ENCODE measurements at regions not wholly inside any gene's neighbourhood (a gene's known extent, or its start where the extent isn't known, plus 50 kb on each side); places are given as distances from the start of the nearest gene placed in this dataset.

DNA sequence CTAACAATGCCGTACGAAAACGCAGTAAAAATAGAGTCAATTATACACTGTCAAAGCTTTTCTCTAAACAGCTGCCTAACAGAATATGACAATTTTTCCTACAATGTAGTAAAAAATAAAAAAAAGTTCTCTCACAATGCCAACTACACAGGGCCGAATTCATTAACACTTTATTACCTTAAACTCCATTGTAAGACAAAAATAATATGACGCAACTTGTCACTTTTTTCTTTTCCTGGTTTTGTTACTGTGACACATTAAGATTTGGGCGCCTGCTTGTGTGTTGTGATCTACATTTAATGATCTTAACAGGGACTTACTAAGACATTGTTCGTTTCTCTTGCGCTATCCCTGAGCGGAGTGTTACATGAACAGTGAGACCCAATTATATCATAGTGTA is 204.1 kb downstream of the INSC start:
- TF ChIP-seq, protein P1, sequence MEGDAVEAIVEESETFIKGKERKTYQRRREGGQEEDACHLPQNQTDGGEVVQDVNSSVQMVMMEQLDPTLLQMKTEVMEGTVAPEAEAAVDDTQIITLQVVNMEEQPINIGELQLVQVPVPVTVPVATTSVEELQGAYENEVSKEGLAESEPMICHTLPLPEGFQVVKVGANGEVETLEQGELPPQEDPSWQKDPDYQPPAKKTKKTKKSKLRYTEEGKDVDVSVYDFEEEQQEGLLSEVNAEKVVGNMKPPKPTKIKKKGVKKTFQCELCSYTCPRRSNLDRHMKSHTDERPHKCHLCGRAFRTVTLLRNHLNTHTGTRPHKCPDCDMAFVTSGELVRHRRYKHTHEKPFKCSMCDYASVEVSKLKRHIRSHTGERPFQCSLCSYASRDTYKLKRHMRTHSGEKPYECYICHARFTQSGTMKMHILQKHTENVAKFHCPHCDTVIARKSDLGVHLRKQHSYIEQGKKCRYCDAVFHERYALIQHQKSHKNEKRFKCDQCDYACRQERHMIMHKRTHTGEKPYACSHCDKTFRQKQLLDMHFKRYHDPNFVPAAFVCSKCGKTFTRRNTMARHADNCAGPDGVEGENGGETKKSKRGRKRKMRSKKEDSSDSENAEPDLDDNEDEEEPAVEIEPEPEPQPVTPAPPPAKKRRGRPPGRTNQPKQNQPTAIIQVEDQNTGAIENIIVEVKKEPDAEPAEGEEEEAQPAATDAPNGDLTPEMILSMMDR (IDR thresholded peaks at IDR 0.05), result no peak
- no peak for TF ChIP-seq POLR2A (IDR thresholded peaks at IDR 0.05)
- no peaks in the 10 kb centered on the region for H3K36me3 ChIP-seq
- WGBS, 2 donors, result 82 to 86% methylated on average over 9 of the region's 9 CpGs
- intact Hi-C loops (cut with DNase I), result no loop called here
- H3K9me3 ChIP-seq, result no peaks in the 10 kb centered on the region
- H3K27ac ChIP-seq, result no peak overlapping the region
- peaks cover 0 to 2% (median 0%) of the 10 kb centered on the region in 4 donors for H3K27me3 ChIP-seq
- no peaks in the 10 kb centered on the region for H3K4me1 ChIP-seq
- no peak for DNase-seq
- no peak overlapping the region for H3K4me3 ChIP-seq

DNA sequence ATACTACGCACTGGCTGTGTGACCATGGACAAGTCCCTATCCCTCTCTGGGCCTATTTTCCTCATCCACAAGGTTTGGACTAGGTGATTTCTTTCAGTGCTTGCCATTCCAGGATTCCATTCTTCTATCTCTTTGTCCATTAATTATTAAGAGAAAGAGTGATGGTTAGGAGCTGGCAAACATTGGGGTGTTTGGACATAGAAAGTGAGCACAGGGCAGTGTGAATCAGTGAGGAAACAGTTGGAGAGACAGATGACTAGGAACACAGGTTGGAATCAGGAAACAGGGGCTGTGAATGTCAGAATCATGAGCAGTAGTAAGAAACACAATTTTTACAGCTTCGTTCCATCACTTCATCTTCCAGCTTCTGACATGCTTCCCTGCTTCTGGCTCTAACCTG is 211.8 kb downstream of the INSC start:
- peaks cover 0 to 9% (median 0%) of the 10 kb centered on the region in 4 donors for H3K27me3 ChIP-seq
- 69 to 80% methylated on average over 2 of the region's 2 CpGs for WGBS, 2 donors
- no peak overlapping the region for H3K27ac ChIP-seq
- no peak for DNase-seq
- no peak for TF ChIP-seq POLR2A (IDR thresholded peaks at IDR 0.05)
- TF ChIP-seq, protein P1 (IDR thresholded peaks at IDR 0.05), result no peak
- H3K4me3 ChIP-seq, result no peak overlapping the region
- intact Hi-C loops (cut with DNase I), result loop anchor here (10.0 kb wide), 1 partner anchor 1288 kb away; no protein-coding TSS in a partner anchor
- no peaks in the 10 kb centered on the region for H3K9me3 ChIP-seq
- H3K36me3 ChIP-seq, result no peaks in the 10 kb centered on the region
- H3K4me1 ChIP-seq, result no peaks in the 10 kb centered on the region

DNA sequence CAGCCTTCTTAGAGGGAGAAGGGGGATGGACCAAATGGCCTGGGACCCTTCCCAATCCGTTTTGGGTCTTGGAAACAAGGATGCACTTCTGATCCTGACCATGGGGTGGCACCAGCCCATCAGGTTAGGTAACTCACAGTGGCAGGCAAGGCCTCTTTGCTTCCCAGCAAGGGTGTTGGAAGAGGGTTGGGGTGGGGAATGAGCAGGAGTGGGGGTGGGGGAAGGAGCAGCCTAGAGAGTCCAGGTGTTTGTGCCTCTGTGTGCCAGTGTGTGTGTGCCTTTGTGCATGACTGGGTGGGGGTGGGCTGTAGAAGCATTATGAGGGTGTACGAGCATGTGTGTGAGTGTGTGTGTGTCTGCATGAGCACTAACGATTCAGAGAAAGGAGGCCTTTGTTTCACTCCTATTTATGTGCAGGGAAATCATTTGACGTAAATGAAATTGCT is 213.1 kb downstream of the INSC start:
- Histone ChIP-seq H3K27ac (no peak overlapping the region), H3K27me3 (peaks cover 0 to 9% (median 0%) of the 10 kb centered on the region in 4 donors), H3K36me3 (no peaks in the 10 kb centered on the region), H3K4me1 (no peaks in the 10 kb centered on the region), H3K4me3 (no peak overlapping the region), H3K9me3 (no peaks in the 10 kb centered on the region)
- intact Hi-C loops (cut with DNase I), result loop anchor here (10.0 kb wide), 1 partner anchor 1287 kb away; no protein-coding TSS in a partner anchor
- DNase-seq, result no peak
- TF ChIP-seq, protein P1 (IDR thresholded peaks at IDR 0.05), result peak in 5 of 6 experiments; percentile 46 to 70 (median 49)
- no peak for TF ChIP-seq POLR2A (IDR thresholded peaks at IDR 0.05)
- 62 to 65% methylated on average over 3 to 4 of the region's 4 CpGs for WGBS, 2 donors

DNA sequence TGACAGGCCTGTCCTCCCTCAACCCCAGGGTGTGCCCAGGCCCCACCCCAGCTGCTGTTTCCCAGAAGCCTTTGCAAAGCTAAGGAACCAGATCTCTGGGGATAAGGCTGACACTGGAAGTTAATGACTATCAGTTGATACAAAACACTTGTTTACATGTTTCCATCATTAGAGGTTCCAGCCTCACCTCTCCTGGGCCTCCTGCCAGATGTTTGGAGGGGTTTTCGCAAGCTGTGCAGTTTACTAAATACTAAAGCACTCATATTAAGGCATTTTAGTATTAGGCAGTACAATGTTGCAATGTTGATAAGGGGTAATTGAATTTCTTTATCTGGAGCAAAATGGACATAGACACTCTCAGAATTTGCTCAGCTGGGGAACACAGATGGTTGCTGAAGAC is 218.7 kb downstream of the INSC start:
- DNase-seq, result no peak
- intact Hi-C loops (cut with DNase I), result no loop called here

DNA sequence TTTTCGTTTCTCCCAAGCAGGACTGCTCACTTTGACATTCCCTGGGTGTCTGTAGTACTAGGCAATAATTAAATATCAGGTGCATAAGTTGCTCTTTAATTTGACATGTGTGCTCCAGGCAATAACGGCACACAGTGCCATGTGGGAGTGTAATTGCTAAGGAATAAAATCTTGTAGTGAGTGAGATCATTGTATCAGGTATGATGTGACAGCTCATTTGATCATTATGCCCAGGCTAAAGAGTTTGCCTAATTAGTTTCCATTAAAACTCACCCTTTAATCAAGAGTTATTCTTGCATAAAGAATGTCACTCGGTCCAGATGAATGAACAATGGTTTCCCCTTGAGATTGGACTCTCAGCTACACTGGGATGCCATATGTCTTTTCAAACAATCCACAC is 220.0 kb downstream of the INSC start:
- H3K27me3 ChIP-seq, result no peaks in the 10 kb centered on the region
- DNase-seq, result no peak
- H3K4me1 ChIP-seq, result no peaks in the 10 kb centered on the region
- TF ChIP-seq, protein P1 (IDR thresholded peaks at IDR 0.05), result no peak
- H3K9me3 ChIP-seq, result peaks cover 0 to 4% (median 0%) of the 10 kb centered on the region in 3 donors
- no peaks in the 10 kb centered on the region for H3K36me3 ChIP-seq
- intact Hi-C loops (cut with DNase I), result no loop called here
- no peak overlapping the region for H3K27ac ChIP-seq
- no peak overlapping the region for H3K4me3 ChIP-seq
- WGBS, 2 donors, result 67 to 72% methylated on average over 3 of the region's 3 CpGs

More for the DNA sequence above, 218.7 kb downstream of the INSC start:
- Histone ChIP-seq H3K4me3 (no peak overlapping the region), H3K36me3 (no peaks in the 10 kb centered on the region), H3K4me1 (no peaks in the 10 kb centered on the region), H3K27ac (no peak overlapping the region), H3K9me3 (no peaks in the 10 kb centered on the region), H3K27me3 (no peaks in the 10 kb centered on the region)
- WGBS, 2 donors, result 60 to 86% methylated on average over 1 of the region's 1 CpG
- no peak for TF ChIP-seq POLR2A (IDR thresholded peaks at IDR 0.05)
- TF ChIP-seq, protein P1 (IDR thresholded peaks at IDR 0.05), result no peak
